ENCODE measurements at regions not wholly inside any gene's neighbourhood (a gene's known extent, or its start where the extent isn't known, plus 50 kb on each side); places are given as distances from the start of the nearest gene placed in this dataset.

- no peak for DNase-seq (ENCODE audit: low spot score)
These were observed 307.6 kb downstream of the SPRY2 start for GRCh38 chr13:80033286-80033685.

- no peak for DNase-seq (ENCODE audit: low spot score)
These were observed 310.4 kb downstream of the SPRY2 start for GRCh38 chr13:80030491-80030890.

- DNase-seq (ENCODE audit: low spot score) = no peak
These were observed 311.8 kb downstream of the SPRY2 start for GRCh38 chr13:80029170-80029569.

- DNase-seq (ENCODE audit: low spot score) = no peak
These were observed 318.8 kb downstream of the SPRY2 start for GRCh38 chr13:80022146-80022545.

GRCh38 chr13:80012251-80012650, 328.7 kb downstream of the SPRY2 start:
- DNase-seq (ENCODE audit: low spot score) = no peak

- no peak for DNase-seq (ENCODE audit: low spot score)
These were observed 329.3 kb downstream of the SPRY2 start for GRCh38 chr13:80011448-80012212.

GRCh38 chr13:80010846-80011245, 330.1 kb downstream of the SPRY2 start:
- no peak for DNase-seq (ENCODE audit: low spot score)

- DNase-seq (ENCODE audit: low spot score) = no peak
These were observed 330.6 kb downstream of the SPRY2 start for GRCh38 chr13:80010286-80010831.

- DNase-seq (ENCODE audit: low spot score) = no peak
These were observed 331.2 kb downstream of the SPRY2 start for GRCh38 chr13:80009760-80010159.

- no peak for DNase-seq (ENCODE audit: low spot score)
These were observed 334.0 kb downstream of the SPRY2 start for GRCh38 chr13:80006940-80007339.

GRCh38 chr13:80001510-80001842, 339.4 kb downstream of the SPRY2 start:
- DNase-seq (ENCODE audit: low spot score) = no peak

- DNase-seq (ENCODE audit: low spot score) = no peak
These were observed 340.0 kb downstream of the SPRY2 start for GRCh38 chr13:80000684-80001509.

- DNase-seq (ENCODE audit: low spot score) = no peak
These were observed 341.3 kb downstream of the SPRY2 start for GRCh38 chr13:79999601-80000000.

- no peak for DNase-seq (ENCODE audit: low spot score)
These were observed 342.5 kb downstream of the SPRY2 start for GRCh38 chr13:79998381-79998880.

GRCh38 chr13:79997244-79997643, 343.7 kb downstream of the SPRY2 start:
- no peak for DNase-seq (ENCODE audit: low spot score)

- no peak for DNase-seq (ENCODE audit: low spot score)
These were observed 345.6 kb downstream of the SPRY2 start for GRCh38 chr13:79995334-79995733.

- DNase-seq (ENCODE audit: low spot score) = no peak
These were observed 348.8 kb downstream of the SPRY2 start for GRCh38 chr13:79992111-79992510.

GRCh38 chr13:79990048-79990447, 350.9 kb downstream of the SPRY2 start:
- no peak for DNase-seq (ENCODE audit: low spot score)

- no peak for DNase-seq (ENCODE audit: low spot score)
These were observed 351.7 kb downstream of the SPRY2 start for GRCh38 chr13:79989217-79989661.

- DNase-seq (ENCODE audit: low spot score) = no peak
These were observed 352.4 kb downstream of the SPRY2 start for GRCh38 chr13:79988573-79988972.

GRCh38 chr13:79987761-79988160, 353.2 kb downstream of the SPRY2 start:
- no peak for DNase-seq (ENCODE audit: low spot score)

- DNase-seq (ENCODE audit: low spot score) = no peak
These were observed 353.6 kb downstream of the SPRY2 start for GRCh38 chr13:79987323-79987722.

- DNase-seq (ENCODE audit: low spot score) = no peak
These were observed 354.0 kb downstream of the SPRY2 start for GRCh38 chr13:79986890-79987289.

All from hematopoietic multipotent progenitor cell treated with erythropoietin and hydrocortisone succinate and interleukin-3 and kit ligand, for 17 days (in vitro differentiated cells).